GM21737 (cell line): ENCODE measurements at regions not wholly inside any gene's neighbourhood (a gene's known extent, or its start where the extent isn't known, plus 50 kb on each side); places are given as distances from the start of the nearest gene placed in this dataset.

ENCODE experiments used
- ATAC-seq: cut with Tn5 transposase; IDR thresholded peaks from one replicate; pipeline ENCODE4 v1.9.1; 2021; ENCODE audit warnings: mild to moderate bottlenecking, moderate library complexity; ENCODE audit not compliant: unreplicated experiment

- no peak for ATAC-seq
Measured at GRCh38 chr2:4455486-4456155, 752.2 kb downstream of the DCDC2C start.

- ATAC-seq: no peak
Measured at GRCh38 chr2:4464634-4465266, 761.4 kb downstream of the DCDC2C start.

GRCh38 chr2:4465671-4466070, 762.3 kb downstream of the DCDC2C start:
- no peak for ATAC-seq

- no peak for ATAC-seq
Measured at GRCh38 chr2:4475618-4476017, 772.2 kb downstream of the DCDC2C start.

GRCh38 chr2:4483050-4483449, 779.7 kb downstream of the DCDC2C start:
- ATAC-seq: no peak

- ATAC-seq: no peak
Measured at GRCh38 chr2:4486971-4487370, 783.6 kb downstream of the DCDC2C start.

- ATAC-seq: no peak
Measured at GRCh38 chr2:4499316-4500030, 796.1 kb downstream of the DCDC2C start.

GRCh38 chr2:4501525-4501924, 798.1 kb downstream of the DCDC2C start:
- ATAC-seq: no peak

GRCh38 chr2:4502230-4502843, 799.0 kb downstream of the DCDC2C start:
- ATAC-seq: no peak

- ATAC-seq: no peak
Measured at GRCh38 chr2:4507661-4508060, 804.3 kb downstream of the DCDC2C start.

- ATAC-seq: no peak
Measured at GRCh38 chr2:4515871-4516761, 812.7 kb downstream of the DCDC2C start.

- no peak for ATAC-seq
Measured at GRCh38 chr2:4518596-4518995, 815.2 kb downstream of the DCDC2C start.

- ATAC-seq: no peak
Measured at GRCh38 chr2:4522498-4523421, 819.4 kb downstream of the DCDC2C start.

- no peak for ATAC-seq
Measured at GRCh38 chr2:4527416-4527815, 824.0 kb downstream of the DCDC2C start.

GRCh38 chr2:4528246-4528645, 824.9 kb downstream of the DCDC2C start:
- ATAC-seq: no peak

GRCh38 chr2:4528773-4529172, 825.4 kb downstream of the DCDC2C start:
- no peak for ATAC-seq

GRCh38 chr2:4529738-4530137, 826.4 kb downstream of the DCDC2C start:
- ATAC-seq: no peak

GRCh38 chr2:4530231-4530630, 826.9 kb downstream of the DCDC2C start:
- no peak for ATAC-seq

GRCh38 chr2:4533806-4534205, 830.4 kb downstream of the DCDC2C start:
- no peak for ATAC-seq

- ATAC-seq: no peak
Measured at GRCh38 chr2:4539121-4539520, 835.7 kb downstream of the DCDC2C start.
